ENCODE measurements at regions not wholly inside any gene's neighbourhood (a gene's known extent, or its start where the extent isn't known, plus 50 kb on each side); places are given as distances from the start of the nearest gene placed in this dataset.

GRCh38 chr13:107427536-107427935, 787.8 kb downstream of the LIG4 start:
- Histone ChIP-seq H3K4me3 (no peak overlapping the region), H3K36me3 (no peaks in the 10 kb centered on the region), H3K27ac (no peak overlapping the region), H3K4me1 (no peaks in the 10 kb centered on the region), H3K9me3 (peaks cover 0 to 4% (median 0%) of the 10 kb centered on the region in 4 donors), H3K27me3 (no peaks in the 10 kb centered on the region)
- TF ChIP-seq POLR2AphosphoS5 (IDR thresholded peaks at IDR 0.05) (no peak), POLR2A (IDR thresholded peaks at IDR 0.05) (no peak), CTCF (IDR thresholded peaks at IDR 0.05) (no peak), EP300 (IDR thresholded peaks at IDR 0.05) (no peak)
- intact Hi-C loops (cut with DNase I; ENCODE audit: low total_unique reads) = no loop called here
- no peak for DNase-seq

GRCh38 chr13:107422421-107422820, 792.9 kb downstream of the LIG4 start:
- 80 to 90% (median 86%) methylated on average over 2 of the region's 2 CpGs for WGBS, 5 donors
- H3K27ac ChIP-seq = no peak overlapping the region
- no peaks in the 10 kb centered on the region for H3K4me1 ChIP-seq
- no peaks in the 10 kb centered on the region for H3K27me3 ChIP-seq
- H3K4me3 ChIP-seq = no peak overlapping the region
- intact Hi-C loops (cut with DNase I; ENCODE audit: low total_unique reads) = no loop called here
- no peak for DNase-seq
- peaks cover 0 to 4% (median 0%) of the 10 kb centered on the region in 4 donors for H3K9me3 ChIP-seq
- no peaks in the 10 kb centered on the region for H3K36me3 ChIP-seq
- TF ChIP-seq POLR2AphosphoS5 (IDR thresholded peaks at IDR 0.05) = no peak
- TF ChIP-seq CTCF (IDR thresholded peaks at IDR 0.05) = no peak
- TF ChIP-seq EP300 (IDR thresholded peaks at IDR 0.05) = no peak
- TF ChIP-seq POLR2A (IDR thresholded peaks at IDR 0.05) = no peak

GRCh38 chr13:107421951-107422350, 793.4 kb downstream of the LIG4 start:
- 64 to 81% (median 79%) methylated on average over 1 of the region's 1 CpG for WGBS, 5 donors
- TF ChIP-seq CTCF (IDR thresholded peaks at IDR 0.05) (no peak), EP300 (IDR thresholded peaks at IDR 0.05) (no peak), POLR2AphosphoS5 (IDR thresholded peaks at IDR 0.05) (no peak), POLR2A (IDR thresholded peaks at IDR 0.05) (no peak)
- Histone ChIP-seq H3K27me3 (no peaks in the 10 kb centered on the region), H3K9me3 (peaks cover 0 to 4% (median 0%) of the 10 kb centered on the region in 4 donors), H3K4me1 (no peaks in the 10 kb centered on the region), H3K4me3 (no peak overlapping the region), H3K27ac (no peak overlapping the region), H3K36me3 (no peaks in the 10 kb centered on the region)
- intact Hi-C loops (cut with DNase I; ENCODE audit: low total_unique reads) = no loop called here
- no peak for DNase-seq

GRCh38 chr13:107421028-107421427, 794.3 kb downstream of the LIG4 start:
- no peaks in the 10 kb centered on the region for H3K36me3 ChIP-seq
- TF ChIP-seq POLR2A (IDR thresholded peaks at IDR 0.05) (no peak), CTCF (IDR thresholded peaks at IDR 0.05) (no peak), EP300 (IDR thresholded peaks at IDR 0.05) (no peak), POLR2AphosphoS5 (IDR thresholded peaks at IDR 0.05) (no peak)
- DNase-seq = no peak
- no peak overlapping the region for H3K27ac ChIP-seq
- 32 to 38% (median 37%) methylated on average over 2 of the region's 2 CpGs for WGBS, 5 donors
- H3K9me3 ChIP-seq = peaks cover 0 to 4% (median 0%) of the 10 kb centered on the region in 4 donors
- H3K4me3 ChIP-seq = no peak overlapping the region
- no peaks in the 10 kb centered on the region for H3K4me1 ChIP-seq
- no peaks in the 10 kb centered on the region for H3K27me3 ChIP-seq
- intact Hi-C loops (cut with DNase I; ENCODE audit: low total_unique reads) = no loop called here
